ENCODE measurements at regions not wholly inside any gene's neighbourhood (a gene's known extent, or its start where the extent isn't known, plus 50 kb on each side); places are given as distances from the start of the nearest gene placed in this dataset.

DNA sequence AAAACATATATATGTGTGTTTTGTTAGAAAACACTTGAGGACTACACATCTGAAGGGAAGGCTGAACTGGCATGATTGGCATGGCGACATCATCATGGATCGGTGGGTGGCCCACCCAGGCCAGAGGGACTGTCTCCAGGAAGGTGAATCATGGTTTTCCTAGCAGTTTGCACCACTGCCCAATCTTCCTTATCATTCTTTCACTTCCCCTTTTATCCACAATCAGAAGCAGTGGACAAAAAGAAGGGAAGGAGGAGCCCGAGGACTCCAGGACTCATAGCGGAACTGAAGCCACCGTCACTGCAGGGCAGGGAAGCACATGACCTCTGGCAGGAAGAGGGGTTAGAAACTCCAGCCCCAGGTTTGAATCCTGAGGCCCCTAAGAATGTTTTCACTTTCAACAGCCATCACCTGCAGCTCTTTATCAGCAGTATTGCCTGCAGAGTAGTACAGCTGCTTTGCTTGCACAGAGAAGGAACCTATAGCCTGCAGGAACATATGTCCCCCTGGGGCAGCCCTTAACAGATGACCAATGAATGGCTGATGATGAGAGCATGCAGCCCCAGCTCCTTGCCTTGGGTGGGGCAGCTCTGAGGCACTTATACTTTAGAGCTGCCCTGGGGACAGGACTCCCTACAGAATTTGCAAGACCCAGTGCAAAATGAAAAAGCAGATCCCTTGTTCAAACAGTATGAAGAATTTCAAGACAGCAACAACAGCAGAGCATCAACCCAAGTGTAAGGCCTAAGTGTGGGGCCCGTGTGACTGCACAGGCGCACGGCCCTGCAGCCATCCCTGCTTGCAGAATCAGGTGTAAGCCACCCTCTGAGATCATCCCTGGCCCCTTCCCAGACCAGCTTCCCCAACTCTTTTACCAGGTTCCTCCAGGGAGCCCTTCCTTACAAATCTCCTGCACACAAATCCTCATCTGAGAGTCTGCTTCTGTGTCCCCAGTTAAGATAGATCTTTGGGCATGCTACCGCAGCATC, 241.8 kb upstream of the IRF2BP2 start (continued):
- no peak for TF ChIP-seq ZNF324 (CRISPR knock-in tag; IDR thresholded peaks at IDR 0.05)
- TF ChIP-seq, protein P1, sequence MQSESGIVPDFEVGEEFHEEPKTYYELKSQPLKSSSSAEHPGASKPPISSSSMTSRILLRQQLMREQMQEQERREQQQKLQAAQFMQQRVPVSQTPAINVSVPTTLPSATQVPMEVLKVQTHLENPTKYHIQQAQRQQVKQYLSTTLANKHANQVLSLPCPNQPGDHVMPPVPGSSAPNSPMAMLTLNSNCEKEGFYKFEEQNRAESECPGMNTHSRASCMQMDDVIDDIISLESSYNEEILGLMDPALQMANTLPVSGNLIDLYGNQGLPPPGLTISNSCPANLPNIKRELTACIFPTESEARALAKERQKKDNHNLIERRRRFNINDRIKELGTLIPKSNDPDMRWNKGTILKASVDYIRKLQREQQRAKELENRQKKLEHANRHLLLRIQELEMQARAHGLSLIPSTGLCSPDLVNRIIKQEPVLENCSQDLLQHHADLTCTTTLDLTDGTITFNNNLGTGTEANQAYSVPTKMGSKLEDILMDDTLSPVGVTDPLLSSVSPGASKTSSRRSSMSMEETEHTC (IDR thresholded peaks at IDR 0.05): peak; percentile 46; the same call in 1 of the 2 replicates
- no peak for TF ChIP-seq DNMT1 (IDR thresholded peaks at IDR 0.05)
- no peak for TF ChIP-seq KDM4B (IDR thresholded peaks at IDR 0.05; ENCODE audit: borderline replicate concordance in 2 of 2, low read depth in 1 of 2)
- no peak for TF ChIP-seq ZNF23 (CRISPR knock-in tag; IDR thresholded peaks at IDR 0.05)
- TF ChIP-seq, protein P2, sequence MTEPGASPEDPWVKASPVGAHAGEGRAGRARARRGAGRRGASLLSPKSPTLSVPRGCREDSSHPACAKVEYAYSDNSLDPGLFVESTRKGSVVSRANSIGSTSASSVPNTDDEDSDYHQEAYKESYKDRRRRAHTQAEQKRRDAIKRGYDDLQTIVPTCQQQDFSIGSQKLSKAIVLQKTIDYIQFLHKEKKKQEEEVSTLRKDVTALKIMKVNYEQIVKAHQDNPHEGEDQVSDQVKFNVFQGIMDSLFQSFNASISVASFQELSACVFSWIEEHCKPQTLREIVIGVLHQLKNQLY (CRISPR knock-in tag; conservative IDR thresholded peaks at IDR 0.05): no peak
- peak; percentile 65 for TF ChIP-seq RAD51 (IDR thresholded peaks at IDR 0.05; ENCODE audit: borderline replicate concordance, low read depth)
- no peak for TF ChIP-seq ZNF224 (CRISPR knock-in tag; IDR thresholded peaks at IDR 0.05)
- TF ChIP-seq, protein P3, sequence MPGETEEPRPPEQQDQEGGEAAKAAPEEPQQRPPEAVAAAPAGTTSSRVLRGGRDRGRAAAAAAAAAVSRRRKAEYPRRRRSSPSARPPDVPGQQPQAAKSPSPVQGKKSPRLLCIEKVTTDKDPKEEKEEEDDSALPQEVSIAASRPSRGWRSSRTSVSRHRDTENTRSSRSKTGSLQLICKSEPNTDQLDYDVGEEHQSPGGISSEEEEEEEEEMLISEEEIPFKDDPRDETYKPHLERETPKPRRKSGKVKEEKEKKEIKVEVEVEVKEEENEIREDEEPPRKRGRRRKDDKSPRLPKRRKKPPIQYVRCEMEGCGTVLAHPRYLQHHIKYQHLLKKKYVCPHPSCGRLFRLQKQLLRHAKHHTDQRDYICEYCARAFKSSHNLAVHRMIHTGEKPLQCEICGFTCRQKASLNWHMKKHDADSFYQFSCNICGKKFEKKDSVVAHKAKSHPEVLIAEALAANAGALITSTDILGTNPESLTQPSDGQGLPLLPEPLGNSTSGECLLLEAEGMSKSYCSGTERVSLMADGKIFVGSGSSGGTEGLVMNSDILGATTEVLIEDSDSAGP (CRISPR knock-in tag; IDR thresholded peaks at IDR 0.05): no peak
- TF ChIP-seq, protein P4, sequence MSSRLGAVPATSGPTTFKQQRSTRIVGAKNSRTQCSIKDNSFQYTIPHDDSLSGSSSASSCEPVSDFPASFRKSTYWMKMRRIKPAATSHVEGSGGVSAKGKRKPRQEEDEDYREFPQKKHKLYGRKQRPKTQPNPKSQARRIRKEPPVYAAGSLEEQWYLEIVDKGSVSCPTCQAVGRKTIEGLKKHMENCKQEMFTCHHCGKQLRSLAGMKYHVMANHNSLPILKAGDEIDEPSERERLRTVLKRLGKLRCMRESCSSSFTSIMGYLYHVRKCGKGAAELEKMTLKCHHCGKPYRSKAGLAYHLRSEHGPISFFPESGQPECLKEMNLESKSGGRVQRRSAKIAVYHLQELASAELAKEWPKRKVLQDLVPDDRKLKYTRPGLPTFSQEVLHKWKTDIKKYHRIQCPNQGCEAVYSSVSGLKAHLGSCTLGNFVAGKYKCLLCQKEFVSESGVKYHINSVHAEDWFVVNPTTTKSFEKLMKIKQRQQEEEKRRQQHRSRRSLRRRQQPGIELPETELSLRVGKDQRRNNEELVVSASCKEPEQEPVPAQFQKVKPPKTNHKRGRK (tag; IDR thresholded peaks at IDR 0.05): no peak

All from K562 (cell line).